ENCODE measurements at regions not wholly inside any gene's neighbourhood (a gene's known extent, or its start where the extent isn't known, plus 50 kb on each side); places are given as distances from the start of the nearest gene placed in this dataset.

GRCh38 chr19:34578751-34579150 is 97.2 kb downstream of the WTIP start:
- no peak for TF ChIP-seq POLR2A (IDR thresholded peaks at IDR 0.05)
- TF ChIP-seq CTCF (IDR thresholded peaks at IDR 0.05 in 8 of 11, conservative IDR thresholded peaks at IDR 0.05 in 3 of 11), result no peak
- no peak for TF ChIP-seq POLR2AphosphoS5 (IDR thresholded peaks at IDR 0.05)
